ENCODE measurements at regions not wholly inside any gene's neighbourhood (a gene's known extent, or its start where the extent isn't known, plus 50 kb on each side); places are given as distances from the start of the nearest gene placed in this dataset.
"Not testable (repeated sequence)": the region's sequence is repeated elsewhere in the genome, so short reads cannot be mapped to it uniquely, and the experiment has no call there.

- Mint-ChIP-seq H3K27ac (no peak overlapping the region), H3K36me3 (ENCODE audit: low read depth) (peaks cover 1% of the 10 kb centered on the region), H3K27me3 (ENCODE audit: low read depth) (peaks cover 11% of the 10 kb centered on the region), H3K4me1 (ENCODE audit: low read depth) (peaks cover 2% of the 10 kb centered on the region), H3K9me3 (peaks cover 6% of the 10 kb centered on the region), H3K4me3 (no peak overlapping the region)
- no peak for DNase-seq
- CTCF ChIA-PET, result no interaction called here
- intact Hi-C loops (cut with micrococcal nuclease), result no loop called here
These were observed 171.4 kb upstream of the NUPR2 start for GRCh38 chr7:56287429-56288138.

DNA sequence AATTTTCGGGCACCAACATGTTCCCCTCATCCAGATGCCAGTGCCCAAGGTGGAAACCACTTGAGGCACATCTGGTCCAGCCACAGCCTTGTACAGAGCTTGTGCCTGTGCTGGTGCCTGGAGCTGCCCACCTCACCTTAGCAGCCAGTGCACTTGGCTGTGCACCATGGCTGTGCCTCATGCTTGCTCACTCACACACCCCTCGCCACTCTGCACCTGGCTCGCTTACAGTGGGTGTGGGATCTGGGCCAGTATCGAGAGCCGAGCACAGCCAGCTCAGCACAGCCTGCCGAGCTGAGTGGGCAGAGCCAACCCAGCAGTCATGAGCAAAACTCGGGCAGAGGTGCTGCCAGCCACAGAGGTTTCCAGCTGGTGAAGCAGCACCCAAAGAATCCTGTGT, 139.9 kb upstream of the NUPR2 start:
- Mint-ChIP-seq H3K27ac (no peak overlapping the region), H3K36me3 (ENCODE audit: low read depth) (no peaks in the 10 kb centered on the region), H3K4me3 (no peak overlapping the region), H3K9me3 (peaks cover 15% of the 10 kb centered on the region), H3K27me3 (ENCODE audit: low read depth) (no peaks in the 10 kb centered on the region), H3K4me1 (ENCODE audit: low read depth) (no peaks in the 10 kb centered on the region)
- DNase-seq, result no peak
- intact Hi-C loops (cut with micrococcal nuclease), result no loop called here
- CTCF ChIA-PET, result no interaction called here

DNA sequence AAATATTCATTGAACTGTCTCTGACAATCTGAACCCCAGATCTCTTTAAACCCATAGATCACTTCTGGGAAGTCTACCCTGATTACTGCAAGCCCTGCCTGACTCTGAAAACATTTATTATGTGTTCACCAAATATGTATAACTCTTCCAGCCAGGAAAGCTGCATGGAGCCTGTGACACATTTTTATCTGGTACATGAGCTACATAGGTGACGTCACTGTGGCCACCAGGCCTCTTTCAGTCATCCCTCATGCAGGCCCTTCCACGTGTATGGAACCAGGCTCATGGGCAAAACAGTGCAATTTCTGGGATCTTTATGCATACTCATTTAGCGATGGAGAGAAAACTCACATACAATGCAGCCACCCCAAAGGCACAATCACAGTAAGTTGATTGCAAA, 133.9 kb upstream of the NUPR2 start:
- no peak overlapping the region for H3K4me3 Mint-ChIP-seq
- H3K4me1 Mint-ChIP-seq (ENCODE audit: low read depth), result no peaks in the 10 kb centered on the region
- H3K36me3 Mint-ChIP-seq (ENCODE audit: low read depth), result peaks cover 2% of the 10 kb centered on the region
- H3K27me3 Mint-ChIP-seq (ENCODE audit: low read depth), result no peaks in the 10 kb centered on the region
- peaks cover 14% of the 10 kb centered on the region for H3K9me3 Mint-ChIP-seq
- no peak overlapping the region for H3K27ac Mint-ChIP-seq
- intact Hi-C loops (cut with micrococcal nuclease), result no loop called here
- CTCF ChIA-PET, result no interaction called here
- DNase-seq, result no peak

GRCh38 chr7:56229631-56230030, 113.4 kb upstream of the NUPR2 start:
- CTCF ChIA-PET, result no interaction called here
- H3K9me3 Mint-ChIP-seq, result peaks cover 2% of the 10 kb centered on the region
- H3K4me1 Mint-ChIP-seq (ENCODE audit: low read depth), result no peaks in the 10 kb centered on the region
- H3K36me3 Mint-ChIP-seq (ENCODE audit: low read depth), result no peaks in the 10 kb centered on the region
- H3K27ac Mint-ChIP-seq, result no peak overlapping the region
- intact Hi-C loops (cut with micrococcal nuclease), result no loop called here
- peaks cover 22% of the 10 kb centered on the region for H3K27me3 Mint-ChIP-seq (ENCODE audit: low read depth)
- no peak for DNase-seq
- no peak overlapping the region for H3K4me3 Mint-ChIP-seq

GRCh38 chr7:56222866-56223265, 106.6 kb upstream of the NUPR2 start:
- DNase-seq, result no peak
- Mint-ChIP-seq H3K9me3 (no peaks in the 10 kb centered on the region), H3K27me3 (ENCODE audit: low read depth) (peaks cover 11% of the 10 kb centered on the region), H3K4me1 (ENCODE audit: low read depth) (no peaks in the 10 kb centered on the region), H3K4me3 (no peak overlapping the region), H3K27ac (no peak overlapping the region), H3K36me3 (ENCODE audit: low read depth) (no peaks in the 10 kb centered on the region)
- CTCF ChIA-PET, result no interaction called here
- intact Hi-C loops (cut with micrococcal nuclease), result no loop called here

DNA sequence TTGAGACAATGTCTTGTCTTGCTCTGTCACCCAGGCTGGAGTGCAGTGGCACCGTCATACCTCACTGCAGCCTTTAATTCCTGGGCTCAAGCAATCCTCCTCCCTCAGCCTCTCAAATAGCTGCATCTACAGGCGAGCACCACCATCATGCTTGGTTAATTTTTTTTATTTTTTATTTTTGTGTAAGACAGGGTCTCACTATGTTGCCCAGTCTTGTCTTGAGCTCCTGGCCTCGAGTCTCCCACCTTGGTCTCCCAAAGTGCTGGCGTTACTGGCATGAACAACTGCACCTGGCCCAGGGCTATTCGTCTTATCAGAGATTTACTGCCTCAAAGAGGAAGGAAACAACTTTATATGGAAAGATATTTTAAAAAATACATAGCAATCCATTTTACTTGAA, 102.8 kb upstream of the NUPR2 start:
- H3K36me3 Mint-ChIP-seq (ENCODE audit: low read depth), result peaks cover 2% of the 10 kb centered on the region
- no peak overlapping the region for H3K4me3 Mint-ChIP-seq
- H3K4me1 Mint-ChIP-seq (ENCODE audit: low read depth), result no peaks in the 10 kb centered on the region

GRCh38 chr7:56218510-56218909, 102.3 kb upstream of the NUPR2 start:
- CTCF ChIA-PET, result no interaction called here
- no peak for DNase-seq
- peaks cover 2% of the 10 kb centered on the region for H3K36me3 Mint-ChIP-seq (ENCODE audit: low read depth)
- no peak overlapping the region for H3K27ac Mint-ChIP-seq
- H3K9me3 Mint-ChIP-seq, result peaks cover 5% of the 10 kb centered on the region
- intact Hi-C loops (cut with micrococcal nuclease), result no loop called here
- no peak overlapping the region for H3K4me3 Mint-ChIP-seq
- H3K27me3 Mint-ChIP-seq (ENCODE audit: low read depth), result peaks cover 2% of the 10 kb centered on the region
- H3K4me1 Mint-ChIP-seq (ENCODE audit: low read depth), result no peaks in the 10 kb centered on the region

More for the DNA sequence above, 102.8 kb upstream of the NUPR2 start:
- no peak overlapping the region for H3K27ac Mint-ChIP-seq
- H3K9me3 Mint-ChIP-seq, result peaks cover 5% of the 10 kb centered on the region
- peaks cover 2% of the 10 kb centered on the region for H3K27me3 Mint-ChIP-seq (ENCODE audit: low read depth)
- intact Hi-C loops (cut with micrococcal nuclease), result no loop called here
- DNase-seq, result no peak
- CTCF ChIA-PET, result no interaction called here

DNA sequence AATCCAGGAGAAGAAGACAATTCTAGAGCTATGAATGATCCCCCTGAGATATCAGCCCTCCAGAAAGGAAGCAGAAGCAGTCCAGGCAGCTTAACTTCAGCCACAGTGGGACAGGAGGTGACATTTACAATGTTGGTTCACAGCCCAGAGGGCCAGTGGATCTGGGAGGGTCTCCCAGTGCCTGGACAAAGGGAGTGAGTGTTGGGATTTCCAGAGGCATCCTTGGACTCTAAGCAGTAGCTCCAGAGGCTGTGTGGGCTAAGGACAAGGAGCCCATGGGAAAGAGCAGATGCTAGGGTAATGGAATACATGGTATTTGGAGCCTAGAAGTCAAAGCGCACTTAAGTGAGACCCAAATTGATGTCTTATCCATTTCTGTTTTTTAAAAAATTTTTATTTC, 97.4 kb upstream of the NUPR2 start:
- no peak overlapping the region for H3K27ac Mint-ChIP-seq
- peaks cover 2% of the 10 kb centered on the region for H3K36me3 Mint-ChIP-seq (ENCODE audit: low read depth)
- CTCF ChIA-PET, result no interaction called here
- no peaks in the 10 kb centered on the region for H3K4me1 Mint-ChIP-seq (ENCODE audit: low read depth)
- H3K9me3 Mint-ChIP-seq, result peaks cover 5% of the 10 kb centered on the region
- intact Hi-C loops (cut with micrococcal nuclease), result no loop called here
- peaks cover under 1% of the 10 kb centered on the region for H3K27me3 Mint-ChIP-seq (ENCODE audit: low read depth)
- H3K4me3 Mint-ChIP-seq, result no peak overlapping the region
- DNase-seq, result no peak

DNA sequence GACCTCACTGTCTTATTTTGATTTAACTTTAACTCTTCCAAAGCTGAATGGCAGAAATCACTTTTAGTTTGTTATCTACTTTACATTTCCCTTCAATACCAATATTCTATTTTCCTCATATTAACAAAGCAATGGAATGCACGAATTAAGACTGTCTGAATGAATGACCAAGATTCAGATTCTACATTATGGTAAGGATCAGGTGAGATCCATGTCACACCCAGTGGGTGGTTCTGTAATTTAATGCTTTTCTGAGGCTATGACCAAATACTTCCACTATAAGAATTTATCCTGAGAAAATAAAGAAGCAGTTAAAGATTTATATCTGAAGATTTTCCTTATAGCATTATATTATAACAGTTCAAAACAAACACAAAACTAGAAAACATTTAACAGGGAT, 90.2 kb upstream of the NUPR2 start:
- CTCF ChIA-PET, result no interaction called here
- intact Hi-C loops (cut with micrococcal nuclease), result no loop called here
- DNase-seq, result no peak
- H3K27ac Mint-ChIP-seq, result no peak overlapping the region
- no peaks in the 10 kb centered on the region for H3K36me3 Mint-ChIP-seq (ENCODE audit: low read depth)
- peaks cover 2% of the 10 kb centered on the region for H3K9me3 Mint-ChIP-seq
- H3K4me1 Mint-ChIP-seq (ENCODE audit: low read depth), result no peaks in the 10 kb centered on the region
- H3K4me3 Mint-ChIP-seq, result no peak overlapping the region
- no peaks in the 10 kb centered on the region for H3K27me3 Mint-ChIP-seq (ENCODE audit: low read depth)

GRCh38 chr7:56199639-56200038, 83.4 kb upstream of the NUPR2 start:
- no peaks in the 10 kb centered on the region for H3K4me1 Mint-ChIP-seq (ENCODE audit: low read depth)
- H3K27me3 Mint-ChIP-seq (ENCODE audit: low read depth), result no peaks in the 10 kb centered on the region
- no peaks in the 10 kb centered on the region for H3K36me3 Mint-ChIP-seq (ENCODE audit: low read depth)
- H3K9me3 Mint-ChIP-seq, result peaks cover 12% of the 10 kb centered on the region
- no peak overlapping the region for H3K27ac Mint-ChIP-seq
- no peak for DNase-seq
- H3K4me3 Mint-ChIP-seq, result no peak overlapping the region
- intact Hi-C loops (cut with micrococcal nuclease), result no loop called here
- CTCF ChIA-PET, result no interaction called here

DNA sequence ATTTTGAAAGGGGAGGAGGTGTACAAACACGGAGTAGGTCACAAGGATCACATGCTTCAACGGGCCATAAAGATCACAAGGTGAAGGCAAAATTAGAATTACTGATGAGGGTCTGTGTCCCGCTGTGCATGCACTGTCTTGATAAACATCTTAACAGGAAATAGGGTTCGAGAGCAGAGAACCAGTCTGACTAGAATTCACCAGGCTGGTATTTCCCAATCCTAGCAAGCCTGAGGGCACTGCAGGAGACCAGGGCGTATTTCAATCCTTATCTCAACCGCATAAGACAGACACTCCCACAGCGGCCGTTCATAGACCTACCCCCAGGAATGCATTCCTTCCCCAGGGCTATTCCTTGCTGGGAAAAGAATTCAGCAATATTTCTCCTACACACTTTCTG, 80.0 kb upstream of the NUPR2 start:
- DNase-seq; H3K27me3 Mint-ChIP-seq (ENCODE audit: low read depth); H3K27ac Mint-ChIP-seq; H3K4me1 Mint-ChIP-seq (ENCODE audit: low read depth); intact Hi-C loops (cut with micrococcal nuclease); H3K36me3 Mint-ChIP-seq (ENCODE audit: low read depth); CTCF ChIA-PET; H3K4me3 Mint-ChIP-seq: not testable (repeated sequence)
- H3K9me3 Mint-ChIP-seq, result peaks cover 10% of the 10 kb centered on the region

DNA sequence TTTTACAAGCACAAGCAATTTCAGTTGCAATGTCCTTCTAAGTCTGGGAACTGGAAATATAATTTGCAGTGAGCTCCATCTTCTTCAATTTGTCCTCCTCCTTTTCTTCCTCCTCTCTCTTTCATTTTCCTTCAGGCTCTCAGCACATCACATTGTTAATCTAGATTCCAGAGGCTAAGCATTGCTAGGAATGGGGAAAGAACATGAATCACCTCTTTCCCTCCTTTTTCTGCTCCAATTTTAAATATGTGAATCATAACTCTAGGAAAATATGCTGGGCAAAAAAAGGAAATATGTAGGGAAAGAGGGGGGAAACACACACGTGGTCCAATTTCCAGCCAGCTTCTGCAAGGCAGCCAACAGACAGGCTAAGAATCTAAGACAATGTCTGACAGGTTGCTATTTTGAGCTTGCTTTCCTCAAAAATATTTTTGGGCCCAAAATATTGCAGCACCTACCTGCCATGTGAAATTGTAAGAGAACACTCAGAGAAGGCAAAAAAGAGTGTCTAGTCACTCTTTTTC, 72.7 kb upstream of the NUPR2 start:
- Mint-ChIP-seq H3K9me3 (no peaks in the 10 kb centered on the region), H3K27me3 (ENCODE audit: low read depth) (peaks cover 10% of the 10 kb centered on the region), H3K27ac (no peak overlapping the region)

GRCh38 chr7:56188376-56188775, 72.2 kb upstream of the NUPR2 start:
- Mint-ChIP-seq H3K27ac (no peak overlapping the region), H3K4me1 (ENCODE audit: low read depth) (no peaks in the 10 kb centered on the region), H3K4me3 (no peak overlapping the region), H3K36me3 (ENCODE audit: low read depth) (no peaks in the 10 kb centered on the region), H3K27me3 (ENCODE audit: low read depth) (peaks cover 10% of the 10 kb centered on the region), H3K9me3 (no peaks in the 10 kb centered on the region)
- intact Hi-C loops (cut with micrococcal nuclease), result no loop called here
- no peak for DNase-seq
- CTCF ChIA-PET, result no interaction called here

More for the DNA sequence above, 72.7 kb upstream of the NUPR2 start:
- intact Hi-C loops (cut with micrococcal nuclease), result no loop called here
- Mint-ChIP-seq H3K36me3 (ENCODE audit: low read depth) (no peaks in the 10 kb centered on the region), H3K4me3 (no peak overlapping the region), H3K4me1 (ENCODE audit: low read depth) (no peaks in the 10 kb centered on the region)
- DNase-seq, result no peak
- CTCF ChIA-PET, result interaction anchor here (0.6 kb wide), 1 partner anchor 909 kb away, joined by 5 read pairs; no protein-coding TSS in a partner anchor
